Hepatocyte (in vitro differentiated cells): ENCODE measurements at regions not wholly inside any gene's neighbourhood (a gene's known extent, or its start where the extent isn't known, plus 50 kb on each side); places are given as distances from the start of the nearest gene placed in this dataset.
A peak's percentile ranks its signal among the peaks of the same experiment; 100 is the strongest.

Source experiments
- EZH2 ChIP-seq: fragments of 200-600 bp; sonication (generic); IDR thresholded peaks from 2 replicates; pipeline ENCODE4 v1.6.1; 2016; ENCODE audit warnings: antibody characterized with exemption, mild to moderate bottlenecking, borderline replicate concordance
- TF ChIP-seq, protein P1 (sequence below): fragments of 200-600 bp; sonication (generic); IDR thresholded peaks from 2 replicates; pipeline ENCODE4 v1.5.1; 2016; ENCODE audit warnings: antibody characterized with exemption, mild to moderate bottlenecking; ENCODE audit not compliant: poor library complexity

GRCh38 chr7:114084002-114084471, 165.2 kb upstream of the PPP1R3A start:
- TF ChIP-seq, protein P1, sequence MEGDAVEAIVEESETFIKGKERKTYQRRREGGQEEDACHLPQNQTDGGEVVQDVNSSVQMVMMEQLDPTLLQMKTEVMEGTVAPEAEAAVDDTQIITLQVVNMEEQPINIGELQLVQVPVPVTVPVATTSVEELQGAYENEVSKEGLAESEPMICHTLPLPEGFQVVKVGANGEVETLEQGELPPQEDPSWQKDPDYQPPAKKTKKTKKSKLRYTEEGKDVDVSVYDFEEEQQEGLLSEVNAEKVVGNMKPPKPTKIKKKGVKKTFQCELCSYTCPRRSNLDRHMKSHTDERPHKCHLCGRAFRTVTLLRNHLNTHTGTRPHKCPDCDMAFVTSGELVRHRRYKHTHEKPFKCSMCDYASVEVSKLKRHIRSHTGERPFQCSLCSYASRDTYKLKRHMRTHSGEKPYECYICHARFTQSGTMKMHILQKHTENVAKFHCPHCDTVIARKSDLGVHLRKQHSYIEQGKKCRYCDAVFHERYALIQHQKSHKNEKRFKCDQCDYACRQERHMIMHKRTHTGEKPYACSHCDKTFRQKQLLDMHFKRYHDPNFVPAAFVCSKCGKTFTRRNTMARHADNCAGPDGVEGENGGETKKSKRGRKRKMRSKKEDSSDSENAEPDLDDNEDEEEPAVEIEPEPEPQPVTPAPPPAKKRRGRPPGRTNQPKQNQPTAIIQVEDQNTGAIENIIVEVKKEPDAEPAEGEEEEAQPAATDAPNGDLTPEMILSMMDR: no peak
- peak; percentile 10 for TF ChIP-seq EZH2
